ENCODE measurements at regions not wholly inside any gene's neighbourhood (a gene's known extent, or its start where the extent isn't known, plus 50 kb on each side); places are given as distances from the start of the nearest gene placed in this dataset.
A peak's percentile ranks its signal among the peaks of the same experiment; 100 is the strongest.

DNA sequence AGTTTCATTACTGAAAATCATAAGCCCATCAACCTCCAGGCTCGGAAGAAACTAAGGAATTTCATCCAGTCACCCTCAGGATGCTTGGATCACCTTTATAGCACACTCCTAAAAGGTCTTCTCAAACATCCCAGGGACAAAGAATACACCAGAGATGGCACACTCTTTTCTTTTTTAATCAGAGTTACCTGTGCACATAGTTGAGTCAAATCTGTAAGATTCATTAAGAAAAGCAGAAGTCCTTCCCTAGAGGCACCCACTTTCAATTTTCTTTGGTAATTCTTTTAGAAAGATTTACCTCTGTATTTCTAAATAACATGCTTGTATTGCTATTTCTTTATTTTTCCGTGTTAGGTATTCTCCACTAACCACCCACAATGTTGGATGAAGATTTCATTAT is 50.6 kb upstream of the IL6 start:
- H3K4me3 ChIP-seq (ENCODE audit: low read depth, low read length): no peak overlapping the region
- TF ChIP-seq, protein P1, sequence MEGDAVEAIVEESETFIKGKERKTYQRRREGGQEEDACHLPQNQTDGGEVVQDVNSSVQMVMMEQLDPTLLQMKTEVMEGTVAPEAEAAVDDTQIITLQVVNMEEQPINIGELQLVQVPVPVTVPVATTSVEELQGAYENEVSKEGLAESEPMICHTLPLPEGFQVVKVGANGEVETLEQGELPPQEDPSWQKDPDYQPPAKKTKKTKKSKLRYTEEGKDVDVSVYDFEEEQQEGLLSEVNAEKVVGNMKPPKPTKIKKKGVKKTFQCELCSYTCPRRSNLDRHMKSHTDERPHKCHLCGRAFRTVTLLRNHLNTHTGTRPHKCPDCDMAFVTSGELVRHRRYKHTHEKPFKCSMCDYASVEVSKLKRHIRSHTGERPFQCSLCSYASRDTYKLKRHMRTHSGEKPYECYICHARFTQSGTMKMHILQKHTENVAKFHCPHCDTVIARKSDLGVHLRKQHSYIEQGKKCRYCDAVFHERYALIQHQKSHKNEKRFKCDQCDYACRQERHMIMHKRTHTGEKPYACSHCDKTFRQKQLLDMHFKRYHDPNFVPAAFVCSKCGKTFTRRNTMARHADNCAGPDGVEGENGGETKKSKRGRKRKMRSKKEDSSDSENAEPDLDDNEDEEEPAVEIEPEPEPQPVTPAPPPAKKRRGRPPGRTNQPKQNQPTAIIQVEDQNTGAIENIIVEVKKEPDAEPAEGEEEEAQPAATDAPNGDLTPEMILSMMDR (IDR thresholded peaks at IDR 0.05; ENCODE audit: low read depth, low read length): no peak
- in situ Hi-C loops (cut with HindIII; ENCODE audit: low sequenced_read_pairs): no loop called here
- DNase-seq (ENCODE audit: low read depth, low spot score): no peak

DNA sequence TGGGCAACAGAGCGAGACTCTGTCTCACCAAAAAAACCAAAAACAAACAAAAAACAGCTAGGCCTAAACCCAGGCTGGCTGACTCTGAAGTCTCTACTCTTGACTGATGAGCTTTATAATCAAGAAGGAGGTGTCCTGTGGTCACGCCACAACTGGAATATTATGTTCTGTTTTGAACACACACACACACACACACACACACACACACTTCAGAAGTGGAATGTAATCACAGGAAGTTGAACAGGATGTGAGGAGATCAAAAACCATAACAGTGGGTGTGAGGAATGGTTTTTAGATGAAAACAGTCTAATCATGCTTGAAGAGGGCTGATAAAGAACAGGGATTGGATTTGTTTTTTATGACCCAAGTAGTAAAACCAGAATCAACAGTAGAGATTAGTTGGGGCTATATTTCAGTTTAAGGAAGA is 51.1 kb upstream of the IL6 start:
- DNase-seq (ENCODE audit: low read depth, low spot score): peak; percentile 56
- in situ Hi-C loops (cut with HindIII; ENCODE audit: low sequenced_read_pairs): no loop called here
- TF ChIP-seq, protein P1 (IDR thresholded peaks at IDR 0.05; ENCODE audit: low read depth, low read length): no peak
- no peak overlapping the region for H3K4me3 ChIP-seq (ENCODE audit: low read depth, low read length)

DNA sequence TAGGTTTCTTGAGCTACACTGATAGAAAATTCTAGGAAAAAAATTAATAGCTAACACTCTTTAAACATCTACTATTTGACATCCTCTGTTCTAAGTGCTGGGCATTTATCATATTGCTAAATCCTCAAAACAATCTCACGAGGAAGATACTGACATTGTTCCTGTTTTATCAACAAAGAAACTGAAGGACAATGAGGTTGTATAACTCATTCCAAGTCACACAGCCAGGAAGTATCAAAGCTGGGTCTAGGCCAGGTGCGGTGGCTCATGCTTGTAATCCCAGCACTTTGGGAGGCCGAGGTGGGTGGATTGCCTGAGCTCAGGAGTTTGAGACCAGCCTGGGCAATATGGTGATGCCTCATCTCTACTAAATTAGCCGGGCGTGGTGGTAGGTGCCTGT is 51.6 kb upstream of the IL6 start:
- DNase-seq (ENCODE audit: low read depth, low spot score): no peak
- no peak overlapping the region for H3K4me3 ChIP-seq (ENCODE audit: low read depth, low read length)
- in situ Hi-C loops (cut with HindIII; ENCODE audit: low sequenced_read_pairs): no loop called here
- TF ChIP-seq, protein P1 (IDR thresholded peaks at IDR 0.05; ENCODE audit: low read depth, low read length): no peak

DNA sequence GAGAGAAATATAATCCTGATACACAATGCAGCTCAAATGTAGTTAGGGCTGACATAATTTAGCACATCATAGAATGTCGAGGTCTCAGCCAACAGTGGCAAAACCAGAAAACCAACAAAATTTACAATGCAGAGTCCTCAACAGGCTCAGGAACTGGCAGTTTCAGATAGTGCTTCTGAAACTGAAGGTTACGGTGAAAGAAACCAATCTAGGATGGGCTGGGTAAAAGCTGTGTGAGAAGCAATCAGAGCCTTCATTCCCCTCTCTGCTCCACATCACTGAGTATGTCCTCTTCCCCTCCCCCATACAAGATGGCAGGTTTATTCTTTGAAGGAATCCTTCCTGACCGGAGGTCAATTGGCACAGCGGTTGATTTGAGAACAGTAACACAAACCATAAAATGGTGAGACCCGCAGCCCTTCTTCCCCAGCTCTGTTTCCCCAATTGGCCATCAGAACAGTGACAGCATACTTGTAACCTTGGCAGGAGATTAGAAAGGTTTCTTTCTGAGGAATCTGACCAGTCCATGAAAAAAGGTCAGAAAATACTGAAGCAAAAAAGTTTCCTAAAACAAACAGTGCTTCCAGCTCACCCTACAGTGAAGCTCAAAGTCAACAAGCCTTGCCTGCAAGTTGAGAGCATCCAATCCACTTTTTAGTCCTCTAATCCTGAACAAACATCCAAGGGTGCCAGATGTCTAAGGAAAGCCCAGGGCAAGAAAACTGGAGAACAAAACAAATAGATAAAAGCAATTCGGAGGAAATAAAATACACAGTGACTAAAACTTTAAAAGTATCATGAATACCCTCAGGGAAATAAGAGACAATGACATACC is 53.9 kb upstream of the IL6 start:
- peak; percentile 57 for DNase-seq (ENCODE audit: low read depth, low spot score)
- in situ Hi-C loops (cut with HindIII; ENCODE audit: low sequenced_read_pairs): no loop called here
- no peak overlapping the region for H3K4me3 ChIP-seq (ENCODE audit: low read depth, low read length)
- TF ChIP-seq, protein P1 (IDR thresholded peaks at IDR 0.05; ENCODE audit: low read depth, low read length): no peak

DNA sequence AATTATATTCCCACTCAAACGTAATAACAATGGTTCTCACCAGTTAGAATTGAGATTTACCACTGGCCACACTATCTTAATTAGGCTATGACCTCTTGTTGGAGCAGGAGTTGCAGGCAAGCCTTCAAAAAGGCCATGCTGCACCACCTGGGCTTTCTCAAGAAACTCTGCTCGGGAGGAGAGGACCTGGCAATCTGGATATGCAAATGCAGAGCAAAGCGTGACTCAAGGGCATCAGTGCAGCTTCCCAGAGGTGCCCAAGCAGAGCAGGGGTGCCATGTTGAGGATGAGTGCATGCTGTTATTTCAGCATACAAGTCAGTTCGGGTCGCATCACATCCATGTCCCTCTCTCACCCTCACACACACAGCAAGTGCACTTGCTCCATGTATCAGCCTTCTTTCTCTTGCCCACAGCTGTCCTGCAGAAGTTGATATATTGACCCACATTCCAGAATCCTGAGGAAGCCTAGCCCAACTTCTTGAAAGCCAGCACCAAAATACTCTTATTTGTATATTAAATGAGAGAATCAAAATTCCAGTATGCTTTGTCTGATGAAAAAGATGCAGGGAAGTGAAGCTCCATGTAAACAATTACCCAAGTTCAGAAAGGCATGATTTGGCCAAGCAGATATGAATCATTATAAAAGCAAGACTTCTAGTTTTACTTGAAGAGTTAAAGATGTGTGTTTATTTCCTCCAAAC is 55.7 kb upstream of the IL6 start:
- H3K4me3 ChIP-seq (ENCODE audit: low read depth, low read length): no peak overlapping the region
- peak; percentile 42 for DNase-seq (ENCODE audit: low read depth, low spot score)
- TF ChIP-seq, protein P1 (IDR thresholded peaks at IDR 0.05; ENCODE audit: low read depth, low read length): no peak
- in situ Hi-C loops (cut with HindIII; ENCODE audit: low sequenced_read_pairs): no loop called here

DNA sequence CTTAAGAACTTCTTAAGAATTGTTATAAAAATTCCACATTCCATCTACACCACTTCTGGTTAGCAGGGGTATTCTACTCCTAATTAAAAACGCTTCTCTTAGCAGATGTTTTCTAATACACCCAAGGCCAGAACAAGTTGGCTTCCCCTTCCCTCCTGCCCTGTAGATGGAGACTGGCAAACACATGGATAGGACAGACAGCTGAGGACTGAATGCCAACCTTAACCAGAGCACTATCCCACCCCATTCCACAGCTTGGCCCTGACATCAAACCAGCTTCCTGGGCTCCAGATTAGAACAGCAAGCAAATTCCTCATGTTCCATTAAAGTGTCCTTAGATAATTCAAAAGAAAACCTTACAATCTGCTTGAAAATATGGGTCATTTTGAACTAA is 56.6 kb upstream of the IL6 start:
- no peak overlapping the region for H3K4me3 ChIP-seq (ENCODE audit: low read depth, low read length)
- in situ Hi-C loops (cut with HindIII; ENCODE audit: low sequenced_read_pairs): no loop called here
- DNase-seq (ENCODE audit: low read depth, low spot score): no peak
- TF ChIP-seq, protein P1 (IDR thresholded peaks at IDR 0.05; ENCODE audit: low read depth, low read length): no peak

Measured in astrocyte of the spinal cord (primary cell).